ENCODE measurements at regions not wholly inside any gene's neighbourhood (a gene's known extent, or its start where the extent isn't known, plus 50 kb on each side); places are given as distances from the start of the nearest gene placed in this dataset.

GRCh38 chrX:11941571-11941970 lies 183.5 kb downstream of the MSL3 start:
- ChIA-PET POLR2A (no interaction called here), CTCF (ENCODE audit: low intra/inter-chr PET ratio, low total read pairs) (no interaction called here)
- no peak overlapping the region for H3K4me2 ChIP-seq (ENCODE audit: low read depth, low read length)

GRCh38 chrX:11944501-11944900 lies 186.5 kb downstream of the MSL3 start:
- ChIA-PET POLR2A (no interaction called here), CTCF (ENCODE audit: low intra/inter-chr PET ratio, low total read pairs) (no interaction called here)
- DNase-seq (ENCODE audit: low spot score) (no peak), ATAC-seq (peak; percentile 62; the same call in 1 of the 3 replicates), FAIRE-seq (no peak)
- Histone ChIP-seq H3K4me3 (replicated peaks in 1 of 3; ENCODE audit: insufficient read depth in 1 of 3, low read depth in 2 of 3, low read length in 3 of 3) (no peak overlapping the region), H3K9me3 (ENCODE audit: low read length) (no peaks in the 10 kb centered on the region), H3K27ac (ENCODE audit: extremely low read length, insufficient read depth, low read length) (no peak overlapping the region), H4K20me1 (ENCODE audit: insufficient read depth, low read length) (no peaks in the 10 kb centered on the region), H3K9ac (ENCODE audit: insufficient read depth, low read depth, low read length) (no peak overlapping the region), H3K27me3 (ENCODE audit: control insufficient read depth in 1 of 2, insufficient read depth in 2 of 2, low read length in 2 of 2) (no peaks in the 10 kb centered on the region), H3K36me3 (replicated peaks in 1 of 2; ENCODE audit: control insufficient read depth in 1 of 2, insufficient read depth in 2 of 2, low read length in 2 of 2) (no peaks in the 10 kb centered on the region), H3K4me2 (ENCODE audit: low read depth, low read length) (no peak overlapping the region), H2AFZ (ENCODE audit: low read length) (no peak overlapping the region), H3K4me1 (ENCODE audit: insufficient read depth, low read length) (no peaks in the 10 kb centered on the region), H3K79me2 (ENCODE audit: insufficient read depth, low read length) (no peaks in the 10 kb centered on the region)
- WGBS (ENCODE audit: low lambda C conversion rate), result 10% methylated on average over 1 of the region's 5 CpGs
- in situ Hi-C loops (cut with HindIII; ENCODE audit: extremely low pct_ligation_motif_present, low pct_unique_long_range_greater_than_20kb), result no loop called here
- no TSS peak for BruUV-seq (replicated peaks)
- TF ChIP-seq PATZ1 (CRISPR knock-in tag; IDR thresholded peaks at IDR 0.05) (no peak), CTCF (CRISPR knock-in tag; IDR thresholded peaks at IDR 0.05) (0 out of 2 replicates have a peak, but pooled peaks have one; percentile 14), GFI1 (CRISPR knock-in tag; IDR thresholded peaks at IDR 0.05; ENCODE audit: borderline replicate concordance) (no peak)
- intact Hi-C loops (cut with micrococcal nuclease; ENCODE audit: unreplicated experiment), result no loop called here

More at GRCh38 chrX:11941571-11941970, 183.5 kb downstream of the MSL3 start:
- intact Hi-C loops (cut with micrococcal nuclease; ENCODE audit: unreplicated experiment), result no loop called here
- TF ChIP-seq ZNF746 (CRISPR knock-in tag; IDR thresholded peaks at IDR 0.05), result no peak
- Histone ChIP-seq H3K79me2 (ENCODE audit: insufficient read depth, low read length) (no peaks in the 10 kb centered on the region), H3K9ac (ENCODE audit: insufficient read depth, low read depth, low read length) (no peak overlapping the region), H3K27ac (ENCODE audit: extremely low read length, insufficient read depth, low read length) (no peak overlapping the region), H4K20me1 (ENCODE audit: insufficient read depth, low read length) (no peaks in the 10 kb centered on the region), H2AFZ (ENCODE audit: low read length) (no peak overlapping the region), H3K4me3 (replicated peaks in 1 of 3; ENCODE audit: insufficient read depth in 1 of 3, low read depth in 2 of 3, low read length in 3 of 3) (no peak overlapping the region), H3K36me3 (replicated peaks in 1 of 2; ENCODE audit: control insufficient read depth in 1 of 2, insufficient read depth in 2 of 2, low read length in 2 of 2) (no peaks in the 10 kb centered on the region), H3K27me3 (ENCODE audit: control insufficient read depth in 1 of 2, insufficient read depth in 2 of 2, low read length in 2 of 2) (no peaks in the 10 kb centered on the region), H3K9me3 (ENCODE audit: low read length) (no peaks in the 10 kb centered on the region), H3K4me1 (ENCODE audit: insufficient read depth, low read length) (no peaks in the 10 kb centered on the region)
- 36% methylated on average over 5 of the region's 5 CpGs for WGBS (ENCODE audit: low lambda C conversion rate)
- in situ Hi-C loops (cut with HindIII; ENCODE audit: extremely low pct_ligation_motif_present, low pct_unique_long_range_greater_than_20kb), result no loop called here
- FAIRE-seq, result no peak
- ATAC-seq, result no peak
- no TSS peak for BruUV-seq (replicated peaks)
- DNase-seq (ENCODE audit: low spot score), result no peak

Measured in HepG2 (cell line).